Ovary (tissue), 7 donors: ENCODE measurements at regions not wholly inside any gene's neighbourhood (a gene's known extent, or its start where the extent isn't known, plus 50 kb on each side); places are given as distances from the start of the nearest gene placed in this dataset.

Experiments used
- DNase-seq, 5 donors: peaks; one replicate each; pipeline ENCODE4 v3.0.0-alpha.2; 2019 to 2020
- H3K27ac ChIP-seq, 2 donors: fragments of 200-600 bp; one replicate each; pipeline versions ENCODE4 v1.5.1 to v1.8.0; 2019 to 2022
- H3K27me3 ChIP-seq: fragments of 200-600 bp; one replicate; pipeline ENCODE4 v1.8.0; 2022
- H3K36me3 ChIP-seq: fragments of 200-600 bp; sonication (generic); one replicate; pipeline ENCODE4 v1.5.1; 2019
- H3K4me1 ChIP-seq: one replicate; pipeline ENCODE4 v1.8.1; 2013; ENCODE audit warnings: mild to moderate bottlenecking, moderate library complexity; ENCODE audit not compliant: insufficient read depth
- H3K4me3 ChIP-seq: fragments of 200-600 bp; sonication (generic); one replicate; pipeline ENCODE4 v1.5.1; 2017
- H3K9me3 ChIP-seq, 2 donors: fragments of 200-600 bp in 1 of 2; sonication (generic) in 1 of 2; one replicate each; pipeline versions ENCODE4 v1.5.1 to v1.8.1; 2013 to 2019; ENCODE audit warnings: mild to moderate bottlenecking in 1 of 2, moderate library complexity in 1 of 2
- CTCF ChIP-seq, 3 donors: fragments of 450-650 bp in 2 of 3; fragments of 200-600 bp in 1 of 3; IDR thresholded peaks; one replicate each; pipeline versions ENCODE4 v1.5.1 to v1.8.0; 2016 to 2022; ENCODE audit warnings: antibody characterized with exemption in 3 of 3, mild to moderate bottlenecking in 1 of 3
- EP300 ChIP-seq: sonication (generic); formaldehyde crosslinking; IDR thresholded peaks from one replicate; pipeline ENCODE4 v1.6.1; 2017; ENCODE audit warnings: antibody characterized with exemption
- POLR2A ChIP-seq: fragments of 450-650 bp; IDR thresholded peaks from one replicate; pipeline ENCODE4 v1.6.1; 2017; ENCODE audit warnings: antibody characterized with exemption, mild to moderate bottlenecking, moderate library complexity
- WGBS, 3 donors: extraction: QIAGEN DNeasy Blood & Tissue Kit in 1 of 3; methylation state at CpG; one replicate each; pipeline versions ENCODE4 v1.1.5 to v1.1.7; 2013 to 2017; 5-methylcytosine and 5-hydroxymethylcytosine counted together
- intact Hi-C, 4 donors: fragments of 100-400 bp; cut with DNase I; formaldehyde crosslinking; loops; one replicate each; pipeline versions ENCODE4 v1.11.0 to v1.15.1; 2022 to 2023
- donor health status: DM: no; HTN: no; CAD: no; lungs with moderate emphysema.
- donor health status: DM: no; HTN: no; CAD: no.
- donor health status: Bipolar disorder and iron deficiency.
- donor health status: DM: no; HTN: no; CAD: no.
- donor health status: DM: yes; HTN: yes; CAD: no.

- Histone ChIP-seq H3K27ac (no peak overlapping the region), H3K27me3 (no peaks in the 10 kb centered on the region), H3K4me1 (no peaks in the 10 kb centered on the region), H3K4me3 (no peak overlapping the region), H3K9me3 (no peaks in the 10 kb centered on the region), H3K36me3 (no peaks in the 10 kb centered on the region)
- no peak for TF ChIP-seq EP300
- TF ChIP-seq POLR2A: no peak
- intact Hi-C loops: no loop called here
- DNase-seq: no peak
- WGBS, 3 donors: 91 to 98% (median 94%) methylated on average over 1 of the region's 1 CpG
Observed at GRCh38 chr5:85703296-85703695, 914.4 kb upstream of the COX7C start.

GRCh38 chr5:85709728-85710127 lies 908.0 kb upstream of the COX7C start:
- no peak overlapping the region for H3K27ac ChIP-seq
- intact Hi-C loops: no loop called here
- no peaks in the 10 kb centered on the region for H3K4me1 ChIP-seq
- no peak for DNase-seq
- no peaks in the 10 kb centered on the region for H3K9me3 ChIP-seq
- TF ChIP-seq EP300 (no peak), POLR2A (no peak), CTCF (IDR thresholded peaks at IDR 0.05) (no peak)
- H3K27me3 ChIP-seq: no peaks in the 10 kb centered on the region
- 23 to 54% (median 46%) methylated on average over 1 of the region's 1 CpG for WGBS, 3 donors
- no peak overlapping the region for H3K4me3 ChIP-seq
- no peaks in the 10 kb centered on the region for H3K36me3 ChIP-seq

- no peaks in the 10 kb centered on the region for H3K27me3 ChIP-seq
- no peaks in the 10 kb centered on the region for H3K4me1 ChIP-seq
- H3K9me3 ChIP-seq: no peaks in the 10 kb centered on the region
- no peak for DNase-seq
- no peaks in the 10 kb centered on the region for H3K36me3 ChIP-seq
- 75 to 81% (median 79%) methylated on average over 8 of the region's 8 CpGs for WGBS, 3 donors
- TF ChIP-seq EP300 (no peak), POLR2A (no peak), CTCF (IDR thresholded peaks at IDR 0.05) (no peak)
- no peak overlapping the region for H3K4me3 ChIP-seq
- intact Hi-C loops: no loop called here
- H3K27ac ChIP-seq: no peak overlapping the region
Observed at GRCh38 chr5:85716344-85717202, 901.2 kb upstream of the COX7C start.

GRCh38 chr5:85717203-85717563 lies 900.6 kb upstream of the COX7C start:
- Histone ChIP-seq H3K9me3 (no peaks in the 10 kb centered on the region), H3K4me1 (no peaks in the 10 kb centered on the region), H3K4me3 (no peak overlapping the region), H3K36me3 (no peaks in the 10 kb centered on the region), H3K27me3 (no peaks in the 10 kb centered on the region), H3K27ac (no peak overlapping the region)
- intact Hi-C loops: no loop called here
- no peak for DNase-seq
- 89 to 100% (median 92%) methylated on average over 1 of the region's 1 CpG for WGBS, 3 donors
- TF ChIP-seq CTCF (IDR thresholded peaks at IDR 0.05) (no peak), POLR2A (no peak), EP300 (no peak)

GRCh38 chr5:85732185-85732584 lies 885.6 kb upstream of the COX7C start:
- DNase-seq: no peak
- TF ChIP-seq EP300 (no peak), POLR2A (no peak), CTCF (IDR thresholded peaks at IDR 0.05) (no peak)
- Histone ChIP-seq H3K4me3 (no peak overlapping the region), H3K9me3 (no peaks in the 10 kb centered on the region), H3K36me3 (no peaks in the 10 kb centered on the region), H3K27ac (no peak overlapping the region), H3K4me1 (no peaks in the 10 kb centered on the region), H3K27me3 (no peaks in the 10 kb centered on the region)
- intact Hi-C loops: no loop called here
- WGBS, 3 donors: 83 to 88% (median 83%) methylated on average over 3 of the region's 3 CpGs
